ENCODE measurements at regions not wholly inside any gene's neighbourhood (a gene's known extent, or its start where the extent isn't known, plus 50 kb on each side); places are given as distances from the start of the nearest gene placed in this dataset.

DNA sequence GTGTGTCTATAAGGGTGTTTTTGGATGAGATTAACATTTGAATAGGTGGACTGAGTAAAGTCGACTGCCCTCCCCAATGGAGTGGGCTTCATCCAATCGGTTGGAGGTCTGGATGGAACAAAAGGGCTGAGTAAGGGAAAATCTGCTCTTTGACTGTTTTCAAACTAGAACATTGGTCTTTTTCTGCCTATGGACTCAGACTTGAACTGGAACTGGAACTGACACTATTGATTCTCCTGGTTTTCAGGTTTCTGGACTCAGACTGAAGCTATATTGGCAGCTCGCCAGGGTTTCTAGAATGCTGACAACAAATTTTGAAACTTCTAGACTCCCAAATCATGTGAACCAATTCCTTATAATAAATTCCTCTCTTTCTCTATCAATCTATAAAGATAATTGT lies 498.9 kb upstream of the EPHA7 start:
- no peak overlapping the region for H3K4me2 ChIP-seq (ENCODE audit: low read length)
- no peak overlapping the region for H2AFZ ChIP-seq (ENCODE audit: low read depth, low read length)
- H3K36me3 ChIP-seq (ENCODE audit: insufficient read depth, low read length), result no peaks in the 10 kb centered on the region
- no peaks in the 10 kb centered on the region for H3F3A ChIP-seq (ENCODE audit: insufficient read depth, low read length, poor library complexity, severe bottlenecking)
- TF ChIP-seq MXI1 (conservative IDR thresholded peaks at IDR 0.05; ENCODE audit: poor library complexity, severe bottlenecking) (no peak), EP300 (conservative IDR thresholded peaks at IDR 0.05; ENCODE audit: poor library complexity, severe bottlenecking) (no peak), EZH2 (IDR thresholded peaks at IDR 0.05; ENCODE audit: borderline replicate concordance, insufficient read depth, low read length, poor library complexity, severe bottlenecking) (no peak), RAD21 (conservative IDR thresholded peaks at IDR 0.05) (no peak), SMC3 (conservative IDR thresholded peaks at IDR 0.05; ENCODE audit: poor library complexity) (no peak), TAF1 (IDR thresholded peaks at IDR 0.05; ENCODE audit: low read depth) (no peak), POLR2AphosphoS5 (IDR thresholded peaks at IDR 0.05) (no peak)
- TF ChIP-seq, protein P1, sequence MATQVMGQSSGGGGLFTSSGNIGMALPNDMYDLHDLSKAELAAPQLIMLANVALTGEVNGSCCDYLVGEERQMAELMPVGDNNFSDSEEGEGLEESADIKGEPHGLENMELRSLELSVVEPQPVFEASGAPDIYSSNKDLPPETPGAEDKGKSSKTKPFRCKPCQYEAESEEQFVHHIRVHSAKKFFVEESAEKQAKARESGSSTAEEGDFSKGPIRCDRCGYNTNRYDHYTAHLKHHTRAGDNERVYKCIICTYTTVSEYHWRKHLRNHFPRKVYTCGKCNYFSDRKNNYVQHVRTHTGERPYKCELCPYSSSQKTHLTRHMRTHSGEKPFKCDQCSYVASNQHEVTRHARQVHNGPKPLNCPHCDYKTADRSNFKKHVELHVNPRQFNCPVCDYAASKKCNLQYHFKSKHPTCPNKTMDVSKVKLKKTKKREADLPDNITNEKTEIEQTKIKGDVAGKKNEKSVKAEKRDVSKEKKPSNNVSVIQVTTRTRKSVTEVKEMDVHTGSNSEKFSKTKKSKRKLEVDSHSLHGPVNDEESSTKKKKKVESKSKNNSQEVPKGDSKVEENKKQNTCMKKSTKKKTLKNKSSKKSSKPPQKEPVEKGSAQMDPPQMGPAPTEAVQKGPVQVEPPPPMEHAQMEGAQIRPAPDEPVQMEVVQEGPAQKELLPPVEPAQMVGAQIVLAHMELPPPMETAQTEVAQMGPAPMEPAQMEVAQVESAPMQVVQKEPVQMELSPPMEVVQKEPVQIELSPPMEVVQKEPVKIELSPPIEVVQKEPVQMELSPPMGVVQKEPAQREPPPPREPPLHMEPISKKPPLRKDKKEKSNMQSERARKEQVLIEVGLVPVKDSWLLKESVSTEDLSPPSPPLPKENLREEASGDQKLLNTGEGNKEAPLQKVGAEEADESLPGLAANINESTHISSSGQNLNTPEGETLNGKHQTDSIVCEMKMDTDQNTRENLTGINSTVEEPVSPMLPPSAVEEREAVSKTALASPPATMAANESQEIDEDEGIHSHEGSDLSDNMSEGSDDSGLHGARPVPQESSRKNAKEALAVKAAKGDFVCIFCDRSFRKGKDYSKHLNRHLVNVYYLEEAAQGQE (IDR thresholded peaks at IDR 0.05; ENCODE audit: borderline replicate concordance), result no peak
- TF ChIP-seq, protein P2, sequence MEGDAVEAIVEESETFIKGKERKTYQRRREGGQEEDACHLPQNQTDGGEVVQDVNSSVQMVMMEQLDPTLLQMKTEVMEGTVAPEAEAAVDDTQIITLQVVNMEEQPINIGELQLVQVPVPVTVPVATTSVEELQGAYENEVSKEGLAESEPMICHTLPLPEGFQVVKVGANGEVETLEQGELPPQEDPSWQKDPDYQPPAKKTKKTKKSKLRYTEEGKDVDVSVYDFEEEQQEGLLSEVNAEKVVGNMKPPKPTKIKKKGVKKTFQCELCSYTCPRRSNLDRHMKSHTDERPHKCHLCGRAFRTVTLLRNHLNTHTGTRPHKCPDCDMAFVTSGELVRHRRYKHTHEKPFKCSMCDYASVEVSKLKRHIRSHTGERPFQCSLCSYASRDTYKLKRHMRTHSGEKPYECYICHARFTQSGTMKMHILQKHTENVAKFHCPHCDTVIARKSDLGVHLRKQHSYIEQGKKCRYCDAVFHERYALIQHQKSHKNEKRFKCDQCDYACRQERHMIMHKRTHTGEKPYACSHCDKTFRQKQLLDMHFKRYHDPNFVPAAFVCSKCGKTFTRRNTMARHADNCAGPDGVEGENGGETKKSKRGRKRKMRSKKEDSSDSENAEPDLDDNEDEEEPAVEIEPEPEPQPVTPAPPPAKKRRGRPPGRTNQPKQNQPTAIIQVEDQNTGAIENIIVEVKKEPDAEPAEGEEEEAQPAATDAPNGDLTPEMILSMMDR (IDR thresholded peaks at IDR 0.05; ENCODE audit: poor library complexity, severe bottlenecking), result no peak
- H3K9me3 ChIP-seq (ENCODE audit: low read length), result no peaks in the 10 kb centered on the region
- H3K27ac ChIP-seq (ENCODE audit: low read length), result no peak overlapping the region
- H3K79me2 ChIP-seq (replicated peaks; ENCODE audit: insufficient read depth, low read length), result no peaks in the 10 kb centered on the region
- no peaks in the 10 kb centered on the region for H3K9me2 ChIP-seq (ENCODE audit: insufficient read depth, low read length)
- H3K4me3 ChIP-seq (ENCODE audit: low read length), result no peak overlapping the region
- no peak overlapping the region for H3K9ac ChIP-seq (ENCODE audit: low read length)
- H4K20me1 ChIP-seq (ENCODE audit: insufficient read depth), result no peaks in the 10 kb centered on the region
- no peaks in the 10 kb centered on the region for H3K27me3 ChIP-seq (ENCODE audit: insufficient read depth, low read depth, low read length)

DNA sequence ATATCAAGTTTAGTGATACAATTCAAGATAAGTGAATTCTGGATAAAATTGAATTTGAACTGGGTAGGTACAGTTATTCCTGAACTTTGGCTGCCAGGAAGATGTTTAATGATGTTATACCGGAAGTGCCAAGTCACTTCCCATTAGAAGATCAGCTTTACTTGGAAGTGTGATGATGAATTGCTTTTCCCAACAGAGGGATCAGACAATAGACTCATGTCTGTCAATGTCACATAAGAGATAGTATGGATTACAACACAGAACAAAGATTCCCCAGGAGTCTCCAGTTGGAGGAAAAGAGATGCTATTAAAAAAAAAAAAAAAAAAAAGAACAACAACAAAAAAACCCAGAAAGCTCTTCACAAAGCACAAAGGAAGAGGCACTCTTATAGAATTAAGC lies 497.9 kb upstream of the EPHA7 start:
- no peaks in the 10 kb centered on the region for H3F3A ChIP-seq (ENCODE audit: insufficient read depth, low read length, poor library complexity, severe bottlenecking)
- H2AFZ ChIP-seq (ENCODE audit: low read depth, low read length), result no peak overlapping the region
- TF ChIP-seq, protein P1 (IDR thresholded peaks at IDR 0.05; ENCODE audit: borderline replicate concordance), result peak; percentile 95
- TF ChIP-seq EP300 (conservative IDR thresholded peaks at IDR 0.05; ENCODE audit: poor library complexity, severe bottlenecking) (peak; percentile 60), POLR2AphosphoS5 (IDR thresholded peaks at IDR 0.05) (peak; percentile 56)
- TF ChIP-seq, protein P2 (IDR thresholded peaks at IDR 0.05; ENCODE audit: poor library complexity, severe bottlenecking), result no peak
- H3K4me2 ChIP-seq (ENCODE audit: low read length), result no peak overlapping the region
- H3K27ac ChIP-seq (ENCODE audit: low read length), result no peak overlapping the region
- H3K36me3 ChIP-seq (ENCODE audit: insufficient read depth, low read length), result no peaks in the 10 kb centered on the region
- H3K79me2 ChIP-seq (replicated peaks; ENCODE audit: insufficient read depth, low read length), result no peaks in the 10 kb centered on the region
- H4K20me1 ChIP-seq (ENCODE audit: insufficient read depth), result no peaks in the 10 kb centered on the region
- no peak overlapping the region for H3K9ac ChIP-seq (ENCODE audit: low read length)
- no peaks in the 10 kb centered on the region for H3K9me3 ChIP-seq (ENCODE audit: low read length)
- H3K9me2 ChIP-seq (ENCODE audit: insufficient read depth, low read length), result no peaks in the 10 kb centered on the region
- no peak overlapping the region for H3K4me3 ChIP-seq (ENCODE audit: low read length)
- no peaks in the 10 kb centered on the region for H3K27me3 ChIP-seq (ENCODE audit: insufficient read depth, low read depth, low read length)

Data from neural cell (in vitro differentiated cells).